ENCODE measurements at regions not wholly inside any gene's neighbourhood (a gene's known extent, or its start where the extent isn't known, plus 50 kb on each side); places are given as distances from the start of the nearest gene placed in this dataset.

DNA sequence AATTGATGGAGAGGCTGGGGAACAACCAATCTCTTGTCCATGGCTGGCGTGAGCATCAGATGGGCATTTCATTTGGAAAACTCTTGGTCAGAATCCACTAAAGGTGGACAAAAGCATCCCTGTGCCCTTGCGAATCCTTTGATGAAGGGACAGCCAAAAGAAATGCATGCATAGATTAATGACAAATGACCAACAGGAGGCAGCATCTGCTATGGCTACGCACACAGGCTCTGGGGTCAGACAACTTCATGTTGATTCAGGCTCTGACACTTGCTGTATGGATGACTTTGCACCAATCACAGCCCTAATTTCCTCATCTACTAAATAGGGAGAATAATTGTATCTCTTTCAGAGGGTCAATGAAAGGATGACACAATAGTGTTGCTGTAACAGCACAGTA lies 117.5 kb downstream of the ASCL4 start:
- POLR2A ChIA-PET, result no interaction called here
- no peak for DNase-seq (ENCODE audit: low read depth, low spot score)
- CTCF ChIA-PET, result no interaction called here
- Histone ChIP-seq H3K27ac (ENCODE audit: low read depth, low read length) (no peak overlapping the region), H3K79me2 (ENCODE audit: insufficient read depth, low read length) (no peaks in the 10 kb centered on the region), H3K4me2 (ENCODE audit: low read length) (no peak overlapping the region), H3K9ac (ENCODE audit: low read length) (no peak overlapping the region), H3K4me1 (ENCODE audit: control insufficient read depth in 1 of 2, insufficient read depth in 2 of 2, low read length in 2 of 2) (peaks cover 0 to 3% of the 10 kb centered on the region in 2 experiments; a peak in 1 of 4 replicates), H3K4me3 (replicated peaks in 1 of 2; ENCODE audit: low read depth in 1 of 2, low read length in 2 of 2) (no peak overlapping the region), H3K36me3 (ENCODE audit: control insufficient read depth in 1 of 2, insufficient read depth in 2 of 2, low read length in 2 of 2) (no peaks in the 10 kb centered on the region), H3K9me2 (ENCODE audit: insufficient read depth) (no peaks in the 10 kb centered on the region), H3K27me3 (ENCODE audit: insufficient read depth, low read length) (peaks cover 6% of the 10 kb centered on the region; the same call in 1 of the 2 replicates), H3K9me3 (ENCODE audit: control insufficient read depth in 1 of 2, insufficient read depth in 1 of 2, low read depth in 1 of 2, low read length in 2 of 2) (no peaks in the 10 kb centered on the region), H4K20me1 (ENCODE audit: insufficient read depth) (no peaks in the 10 kb centered on the region), H2AFZ (ENCODE audit: low read depth, low read length, poor library complexity, severe bottlenecking) (no peak overlapping the region)
- ATAC-seq, result peak; percentile 62; the same call in 1 of the 2 replicates
- BruUV-seq (replicated peaks), result no TSS peak
- TF ChIP-seq, protein P1, sequence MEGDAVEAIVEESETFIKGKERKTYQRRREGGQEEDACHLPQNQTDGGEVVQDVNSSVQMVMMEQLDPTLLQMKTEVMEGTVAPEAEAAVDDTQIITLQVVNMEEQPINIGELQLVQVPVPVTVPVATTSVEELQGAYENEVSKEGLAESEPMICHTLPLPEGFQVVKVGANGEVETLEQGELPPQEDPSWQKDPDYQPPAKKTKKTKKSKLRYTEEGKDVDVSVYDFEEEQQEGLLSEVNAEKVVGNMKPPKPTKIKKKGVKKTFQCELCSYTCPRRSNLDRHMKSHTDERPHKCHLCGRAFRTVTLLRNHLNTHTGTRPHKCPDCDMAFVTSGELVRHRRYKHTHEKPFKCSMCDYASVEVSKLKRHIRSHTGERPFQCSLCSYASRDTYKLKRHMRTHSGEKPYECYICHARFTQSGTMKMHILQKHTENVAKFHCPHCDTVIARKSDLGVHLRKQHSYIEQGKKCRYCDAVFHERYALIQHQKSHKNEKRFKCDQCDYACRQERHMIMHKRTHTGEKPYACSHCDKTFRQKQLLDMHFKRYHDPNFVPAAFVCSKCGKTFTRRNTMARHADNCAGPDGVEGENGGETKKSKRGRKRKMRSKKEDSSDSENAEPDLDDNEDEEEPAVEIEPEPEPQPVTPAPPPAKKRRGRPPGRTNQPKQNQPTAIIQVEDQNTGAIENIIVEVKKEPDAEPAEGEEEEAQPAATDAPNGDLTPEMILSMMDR (IDR thresholded peaks at IDR 0.05 in 2 of 3, conservative IDR thresholded peaks at IDR 0.05 in 1 of 3; ENCODE audit: borderline replicate concordance in 1 of 3, insufficient read depth in 1 of 3, low read depth in 2 of 3, low read length in 2 of 3), result peak; percentile 17 to 52 (median 43); a peak in 4 of 6 replicates
- TF ChIP-seq SIN3A (IDR thresholded peaks at IDR 0.05; ENCODE audit: low read depth), result no peak
- no peak for TF ChIP-seq CEBPB (IDR thresholded peaks at IDR 0.05; ENCODE audit: low read depth)
- TF ChIP-seq RAD21 (IDR thresholded peaks at IDR 0.05; ENCODE audit: low read depth), result peak; percentile 25; the same call in 1 of the 2 replicates
- TF ChIP-seq SRF (IDR thresholded peaks at IDR 0.05; ENCODE audit: low read depth), result no peak
- RAD21 ChIA-PET (ENCODE audit: low non-redundant PET in 1 of 2, low total read pairs in 2 of 2, uncharacterized antibody in 2 of 2, unreplicated experiment in 2 of 2), result no interaction called here
- intact Hi-C loops (cut with micrococcal nuclease), result no loop called here

DNA sequence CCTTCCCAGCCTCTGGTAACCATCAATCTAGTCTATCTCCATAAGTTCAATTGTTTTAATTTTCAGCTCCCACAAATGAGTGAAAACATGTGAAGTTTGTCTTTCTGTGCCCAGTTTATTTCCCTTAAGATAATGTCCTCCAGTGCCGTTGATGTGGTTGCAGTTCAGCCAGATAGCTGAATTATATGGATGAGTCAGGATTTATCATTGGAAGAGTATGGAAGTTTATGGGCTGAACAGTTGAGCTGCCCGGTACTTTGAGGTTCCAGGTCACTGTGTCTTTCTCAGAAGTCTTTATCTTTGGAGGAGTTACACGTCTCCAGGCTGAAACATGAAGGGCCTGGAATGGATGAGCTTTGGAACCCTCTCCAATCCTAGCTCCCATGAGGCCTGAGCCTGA lies 120.1 kb downstream of the ASCL4 start:
- Histone ChIP-seq H3K4me3 (replicated peaks in 1 of 2; ENCODE audit: low read depth in 1 of 2, low read length in 2 of 2) (no peak overlapping the region), H3K27ac (ENCODE audit: low read depth, low read length) (no peak overlapping the region), H3K9me2 (ENCODE audit: insufficient read depth) (no peaks in the 10 kb centered on the region), H3K4me1 (ENCODE audit: control insufficient read depth in 1 of 2, insufficient read depth in 2 of 2, low read length in 2 of 2) (peaks cover 0 to 3% of the 10 kb centered on the region in 2 experiments; a peak in 1 of 4 replicates), H3K79me2 (ENCODE audit: insufficient read depth, low read length) (no peaks in the 10 kb centered on the region), H3K9me3 (ENCODE audit: control insufficient read depth in 1 of 2, insufficient read depth in 1 of 2, low read depth in 1 of 2, low read length in 2 of 2) (no peaks in the 10 kb centered on the region), H3K9ac (ENCODE audit: low read length) (no peak overlapping the region), H3K36me3 (ENCODE audit: control insufficient read depth in 1 of 2, insufficient read depth in 2 of 2, low read length in 2 of 2) (no peaks in the 10 kb centered on the region), H2AFZ (ENCODE audit: low read depth, low read length, poor library complexity, severe bottlenecking) (no peak overlapping the region), H3K4me2 (ENCODE audit: low read length) (no peak overlapping the region), H4K20me1 (ENCODE audit: insufficient read depth) (no peaks in the 10 kb centered on the region), H3K27me3 (ENCODE audit: insufficient read depth, low read length) (peaks cover 12% of the 10 kb centered on the region)
- TF ChIP-seq ZNF274 (IDR thresholded peaks at IDR 0.05; ENCODE audit: low read depth, low read length) (no peak), EZH2phosphoT487 (IDR thresholded peaks at IDR 0.05; ENCODE audit: borderline replicate concordance) (no peak), EGR1 (IDR thresholded peaks at IDR 0.05; ENCODE audit: low read depth) (no peak), SRF (IDR thresholded peaks at IDR 0.05; ENCODE audit: low read depth) (no peak), CBX3 (IDR thresholded peaks at IDR 0.05; ENCODE audit: low read depth) (no peak), ZFX (IDR thresholded peaks at IDR 0.05) (no peak), TCF7L2 (IDR thresholded peaks at IDR 0.05; ENCODE audit: borderline replicate concordance, extremely low read depth, insufficient read depth, insufficient read length) (no peak), POLR2AphosphoS5 (IDR thresholded peaks at IDR 0.05; ENCODE audit: low read depth, low read length) (no peak), POLR2A (IDR thresholded peaks at IDR 0.05; ENCODE audit: borderline replicate concordance, extremely low read depth, insufficient read depth, insufficient read length) (no peak), EZH2 (IDR thresholded peaks at IDR 0.05) (no peak)
- TF ChIP-seq, protein P2, sequence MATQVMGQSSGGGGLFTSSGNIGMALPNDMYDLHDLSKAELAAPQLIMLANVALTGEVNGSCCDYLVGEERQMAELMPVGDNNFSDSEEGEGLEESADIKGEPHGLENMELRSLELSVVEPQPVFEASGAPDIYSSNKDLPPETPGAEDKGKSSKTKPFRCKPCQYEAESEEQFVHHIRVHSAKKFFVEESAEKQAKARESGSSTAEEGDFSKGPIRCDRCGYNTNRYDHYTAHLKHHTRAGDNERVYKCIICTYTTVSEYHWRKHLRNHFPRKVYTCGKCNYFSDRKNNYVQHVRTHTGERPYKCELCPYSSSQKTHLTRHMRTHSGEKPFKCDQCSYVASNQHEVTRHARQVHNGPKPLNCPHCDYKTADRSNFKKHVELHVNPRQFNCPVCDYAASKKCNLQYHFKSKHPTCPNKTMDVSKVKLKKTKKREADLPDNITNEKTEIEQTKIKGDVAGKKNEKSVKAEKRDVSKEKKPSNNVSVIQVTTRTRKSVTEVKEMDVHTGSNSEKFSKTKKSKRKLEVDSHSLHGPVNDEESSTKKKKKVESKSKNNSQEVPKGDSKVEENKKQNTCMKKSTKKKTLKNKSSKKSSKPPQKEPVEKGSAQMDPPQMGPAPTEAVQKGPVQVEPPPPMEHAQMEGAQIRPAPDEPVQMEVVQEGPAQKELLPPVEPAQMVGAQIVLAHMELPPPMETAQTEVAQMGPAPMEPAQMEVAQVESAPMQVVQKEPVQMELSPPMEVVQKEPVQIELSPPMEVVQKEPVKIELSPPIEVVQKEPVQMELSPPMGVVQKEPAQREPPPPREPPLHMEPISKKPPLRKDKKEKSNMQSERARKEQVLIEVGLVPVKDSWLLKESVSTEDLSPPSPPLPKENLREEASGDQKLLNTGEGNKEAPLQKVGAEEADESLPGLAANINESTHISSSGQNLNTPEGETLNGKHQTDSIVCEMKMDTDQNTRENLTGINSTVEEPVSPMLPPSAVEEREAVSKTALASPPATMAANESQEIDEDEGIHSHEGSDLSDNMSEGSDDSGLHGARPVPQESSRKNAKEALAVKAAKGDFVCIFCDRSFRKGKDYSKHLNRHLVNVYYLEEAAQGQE (IDR thresholded peaks at IDR 0.05; ENCODE audit: low read depth), result no peak
- TF ChIP-seq, protein P3, sequence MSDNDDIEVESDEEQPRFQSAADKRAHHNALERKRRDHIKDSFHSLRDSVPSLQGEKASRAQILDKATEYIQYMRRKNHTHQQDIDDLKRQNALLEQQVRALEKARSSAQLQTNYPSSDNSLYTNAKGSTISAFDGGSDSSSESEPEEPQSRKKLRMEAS (IDR thresholded peaks at IDR 0.05), result no peak
- BruUV-seq (replicated peaks), result no TSS peak
- RAD21 ChIA-PET (ENCODE audit: low non-redundant PET in 1 of 2, low total read pairs in 2 of 2, uncharacterized antibody in 2 of 2, unreplicated experiment in 2 of 2), result no interaction called here
- intact Hi-C loops (cut with micrococcal nuclease), result no loop called here
- DNase-seq (ENCODE audit: low read depth, low spot score) (no peak), ATAC-seq (peak; percentile 30; the same call in 1 of the 2 replicates)
- CTCF ChIA-PET, result interaction anchor here (1.2 to 1.4 kb wide), 2 partner anchors 9 to 11 kb away, joined by 3 to 4 read pairs; no protein-coding TSS in a partner anchor
- POLR2A ChIA-PET, result no interaction called here

Data from HCT116 (cell line).